ENCODE measurements at regions not wholly inside any gene's neighbourhood (a gene's known extent, or its start where the extent isn't known, plus 50 kb on each side); places are given as distances from the start of the nearest gene placed in this dataset.

- Mint-ChIP-seq H3K27me3 (peaks cover 44% of the 10 kb centered on the region), H3K9me3 (no peaks in the 10 kb centered on the region), H3K4me1 (no peaks in the 10 kb centered on the region), H3K36me3 (ENCODE audit: insufficient read depth) (no peaks in the 10 kb centered on the region), H3K4me3 (no peak overlapping the region), H3K27ac (ENCODE audit: low read depth) (no peak overlapping the region)
- DNase-seq (ENCODE audit: low spot score in 2 of 2): no peak
- ATAC-seq (replicated peaks; ENCODE audit: extremely low read depth, poor library complexity, severe bottlenecking): no peak
These were observed 93.5 kb upstream of the HAND1 start for GRCh38 chr5:154571325-154572035.

- no peak overlapping the region for H3K27ac Mint-ChIP-seq (ENCODE audit: low read depth)
- H3K4me3 Mint-ChIP-seq: no peak overlapping the region
- H3K27me3 Mint-ChIP-seq: peaks cover 37% of the 10 kb centered on the region
- ATAC-seq (replicated peaks; ENCODE audit: extremely low read depth, poor library complexity, severe bottlenecking): no peak
- no peaks in the 10 kb centered on the region for H3K4me1 Mint-ChIP-seq
- no peaks in the 10 kb centered on the region for H3K36me3 Mint-ChIP-seq (ENCODE audit: insufficient read depth)
- H3K9me3 Mint-ChIP-seq: no peaks in the 10 kb centered on the region
- no peak for DNase-seq (ENCODE audit: low spot score in 2 of 2)
These were observed 92.7 kb upstream of the HAND1 start for GRCh38 chr5:154570572-154571324.

- H3K9me3 Mint-ChIP-seq: no peaks in the 10 kb centered on the region
- no peaks in the 10 kb centered on the region for H3K4me1 Mint-ChIP-seq
- no peak overlapping the region for H3K27ac Mint-ChIP-seq (ENCODE audit: low read depth)
- no peak for ATAC-seq (replicated peaks; ENCODE audit: extremely low read depth, poor library complexity, severe bottlenecking)
- peaks cover 34% of the 10 kb centered on the region for H3K27me3 Mint-ChIP-seq
- no peak overlapping the region for H3K4me3 Mint-ChIP-seq
- H3K36me3 Mint-ChIP-seq (ENCODE audit: insufficient read depth): no peaks in the 10 kb centered on the region
- DNase-seq (ENCODE audit: low spot score in 2 of 2): no peak
These were observed 90.6 kb upstream of the HAND1 start for GRCh38 chr5:154568589-154568988.

GRCh38 chr5:154567155-154567554 lies 89.1 kb upstream of the HAND1 start:
- Mint-ChIP-seq H3K4me1 (no peaks in the 10 kb centered on the region), H3K4me3 (no peak overlapping the region), H3K36me3 (ENCODE audit: insufficient read depth) (no peaks in the 10 kb centered on the region), H3K27me3 (peaks cover 35% of the 10 kb centered on the region), H3K9me3 (no peaks in the 10 kb centered on the region), H3K27ac (ENCODE audit: low read depth) (no peak overlapping the region)
- DNase-seq (ENCODE audit: low spot score in 2 of 2) (no peak), ATAC-seq (replicated peaks; ENCODE audit: extremely low read depth, poor library complexity, severe bottlenecking) (no peak)

GRCh38 chr5:154566146-154566680 lies 88.2 kb upstream of the HAND1 start:
- Mint-ChIP-seq H3K36me3 (ENCODE audit: insufficient read depth) (no peaks in the 10 kb centered on the region), H3K4me3 (no peak overlapping the region), H3K9me3 (no peaks in the 10 kb centered on the region), H3K27me3 (peaks cover 35% of the 10 kb centered on the region), H3K27ac (ENCODE audit: low read depth) (no peak overlapping the region), H3K4me1 (no peaks in the 10 kb centered on the region)
- no peak for DNase-seq (ENCODE audit: low spot score in 2 of 2)
- ATAC-seq (replicated peaks; ENCODE audit: extremely low read depth, poor library complexity, severe bottlenecking): no peak

GRCh38 chr5:154565123-154565522 lies 87.1 kb upstream of the HAND1 start:
- Mint-ChIP-seq H3K4me1 (no peaks in the 10 kb centered on the region), H3K27me3 (peaks cover 40% of the 10 kb centered on the region), H3K27ac (ENCODE audit: low read depth) (no peak overlapping the region), H3K36me3 (ENCODE audit: insufficient read depth) (no peaks in the 10 kb centered on the region), H3K9me3 (no peaks in the 10 kb centered on the region), H3K4me3 (no peak overlapping the region)
- no peak for DNase-seq (ENCODE audit: low spot score in 2 of 2)
- no peak for ATAC-seq (replicated peaks; ENCODE audit: extremely low read depth, poor library complexity, severe bottlenecking)

GRCh38 chr5:154562244-154562880 lies 84.3 kb upstream of the HAND1 start:
- Mint-ChIP-seq H3K36me3 (ENCODE audit: insufficient read depth) (no peaks in the 10 kb centered on the region), H3K4me1 (no peaks in the 10 kb centered on the region), H3K27me3 (peaks cover 53% of the 10 kb centered on the region), H3K27ac (ENCODE audit: low read depth) (no peak overlapping the region), H3K9me3 (no peaks in the 10 kb centered on the region), H3K4me3 (no peak overlapping the region)
- ATAC-seq (replicated peaks; ENCODE audit: extremely low read depth, poor library complexity, severe bottlenecking): no peak
- no peak for DNase-seq (ENCODE audit: low spot score in 2 of 2)

GRCh38 chr5:154559398-154560276 lies 81.6 kb upstream of the HAND1 start:
- Mint-ChIP-seq H3K4me3 (no peak overlapping the region), H3K27me3 (peaks cover 35% of the 10 kb centered on the region), H3K27ac (ENCODE audit: low read depth) (no peak overlapping the region), H3K36me3 (ENCODE audit: insufficient read depth) (no peaks in the 10 kb centered on the region), H3K4me1 (no peaks in the 10 kb centered on the region), H3K9me3 (no peaks in the 10 kb centered on the region)
- no peak for ATAC-seq (replicated peaks; ENCODE audit: extremely low read depth, poor library complexity, severe bottlenecking)
- no peak for DNase-seq (ENCODE audit: low spot score in 2 of 2)

GRCh38 chr5:154557548-154557947 lies 79.5 kb upstream of the HAND1 start:
- Mint-ChIP-seq H3K4me3 (no peak overlapping the region), H3K36me3 (ENCODE audit: insufficient read depth) (peaks cover 2% of the 10 kb centered on the region), H3K27ac (ENCODE audit: low read depth) (no peak overlapping the region), H3K9me3 (no peaks in the 10 kb centered on the region), H3K4me1 (no peaks in the 10 kb centered on the region), H3K27me3 (peaks cover 22% of the 10 kb centered on the region)
- no peak for DNase-seq (ENCODE audit: low spot score in 2 of 2)
- no peak for ATAC-seq (replicated peaks; ENCODE audit: extremely low read depth, poor library complexity, severe bottlenecking)

GRCh38 chr5:154547551-154547950 lies 69.5 kb upstream of the HAND1 start:
- Mint-ChIP-seq H3K4me3 (no peak overlapping the region), H3K36me3 (ENCODE audit: insufficient read depth) (no peaks in the 10 kb centered on the region), H3K4me1 (no peaks in the 10 kb centered on the region), H3K9me3 (no peaks in the 10 kb centered on the region), H3K27me3 (peaks cover 70% of the 10 kb centered on the region), H3K27ac (ENCODE audit: low read depth) (no peak overlapping the region)
- DNase-seq (ENCODE audit: low spot score in 2 of 2) (no peak), ATAC-seq (replicated peaks; ENCODE audit: extremely low read depth, poor library complexity, severe bottlenecking) (no peak)

- H3K4me1 Mint-ChIP-seq: no peaks in the 10 kb centered on the region
- no peak for DNase-seq (ENCODE audit: low spot score in 2 of 2)
- H3K36me3 Mint-ChIP-seq (ENCODE audit: insufficient read depth): no peaks in the 10 kb centered on the region
- H3K9me3 Mint-ChIP-seq: no peaks in the 10 kb centered on the region
- peaks cover 79% of the 10 kb centered on the region for H3K27me3 Mint-ChIP-seq
- H3K27ac Mint-ChIP-seq (ENCODE audit: low read depth): no peak overlapping the region
- H3K4me3 Mint-ChIP-seq: no peak overlapping the region
- no peak for ATAC-seq (replicated peaks; ENCODE audit: extremely low read depth, poor library complexity, severe bottlenecking)
These were observed 68.7 kb upstream of the HAND1 start for GRCh38 chr5:154546719-154547118.

- Mint-ChIP-seq H3K36me3 (ENCODE audit: insufficient read depth) (no peaks in the 10 kb centered on the region), H3K4me1 (no peaks in the 10 kb centered on the region), H3K27ac (ENCODE audit: low read depth) (no peak overlapping the region), H3K4me3 (no peak overlapping the region), H3K27me3 (peaks cover 65% of the 10 kb centered on the region), H3K9me3 (no peaks in the 10 kb centered on the region)
- DNase-seq (ENCODE audit: low spot score in 2 of 2): no peak
- no peak for ATAC-seq (replicated peaks; ENCODE audit: extremely low read depth, poor library complexity, severe bottlenecking)
These were observed 66.6 kb upstream of the HAND1 start for GRCh38 chr5:154544646-154545045.

All from central memory CD8-positive, alpha-beta T cell (primary cell).